HG02798 (cell line): ENCODE measurements at regions not wholly inside any gene's neighbourhood (a gene's known extent, or its start where the extent isn't known, plus 50 kb on each side); places are given as distances from the start of the nearest gene placed in this dataset.

Experiments
- ATAC-seq: cut with Tn5 transposase; IDR thresholded peaks from one replicate; pipeline ENCODE4 v1.9.1; 2021; ENCODE audit warnings: mild to moderate bottlenecking; ENCODE audit not compliant: unreplicated experiment, poor library complexity

GRCh38 chr19:28898249-28898648, 314.7 kb downstream of the UQCRFS1 start:
- ATAC-seq, result no peak

DNA sequence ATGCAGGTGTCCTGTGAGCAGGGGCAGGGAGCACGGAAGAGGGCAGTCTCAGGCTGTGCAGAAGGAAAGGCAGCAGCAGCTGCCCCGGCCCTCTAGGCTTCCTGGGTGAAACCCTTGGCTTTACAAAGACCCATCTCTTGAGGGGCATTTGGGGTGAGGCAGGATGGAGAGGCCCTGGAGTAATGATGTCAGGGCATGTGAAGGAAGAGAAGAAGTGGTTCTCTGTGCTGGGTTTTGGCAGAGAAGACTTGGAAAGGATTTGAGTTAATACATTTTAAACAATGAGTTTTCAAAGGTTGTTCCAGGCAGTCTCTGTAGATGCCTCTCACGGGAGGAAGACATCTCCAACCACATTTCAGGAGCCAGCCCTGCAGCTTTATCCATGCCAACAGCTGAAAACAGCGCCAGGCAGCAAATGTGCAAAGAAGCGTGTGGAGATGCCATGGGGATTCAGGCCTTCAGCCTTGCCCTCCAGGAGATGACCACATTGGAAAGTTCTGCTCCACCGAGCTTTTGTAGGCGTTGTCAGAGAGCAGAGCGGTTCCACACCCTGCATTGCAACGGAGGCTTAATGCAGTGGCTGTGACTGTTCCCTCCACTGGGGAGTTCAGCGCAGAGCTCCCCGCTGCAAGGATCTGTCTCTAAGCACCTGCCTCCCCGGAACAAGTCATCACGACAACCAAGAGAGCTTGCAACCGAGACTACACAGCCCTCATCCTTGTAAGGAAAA, 322.8 kb downstream of the UQCRFS1 start:
- ATAC-seq, result no peak

- ATAC-seq, result no peak
These were observed 324.9 kb downstream of the UQCRFS1 start for GRCh38 chr19:28887920-28888618.

- no peak for ATAC-seq
These were observed 326.2 kb downstream of the UQCRFS1 start for GRCh38 chr19:28886708-28887107.

DNA sequence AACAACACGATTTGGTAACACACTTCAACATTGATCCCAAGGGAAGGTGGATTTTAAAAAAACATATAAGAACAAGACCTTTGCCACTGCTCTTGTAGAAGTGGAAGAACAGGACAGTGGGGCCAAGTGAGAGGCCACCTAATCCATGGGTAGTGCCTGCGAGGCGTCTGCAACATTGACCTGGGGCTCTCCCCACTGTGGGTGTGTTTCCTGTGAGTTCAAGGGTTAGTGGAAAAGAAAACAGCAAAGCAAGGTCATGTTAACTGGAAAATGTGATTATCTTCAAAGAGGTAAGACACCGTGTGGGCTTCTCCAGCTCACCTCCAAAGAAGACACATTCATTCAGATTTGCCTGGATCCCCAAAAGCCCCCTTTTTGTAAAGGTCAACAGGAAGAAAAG, 327.0 kb downstream of the UQCRFS1 start:
- ATAC-seq, result no peak

DNA sequence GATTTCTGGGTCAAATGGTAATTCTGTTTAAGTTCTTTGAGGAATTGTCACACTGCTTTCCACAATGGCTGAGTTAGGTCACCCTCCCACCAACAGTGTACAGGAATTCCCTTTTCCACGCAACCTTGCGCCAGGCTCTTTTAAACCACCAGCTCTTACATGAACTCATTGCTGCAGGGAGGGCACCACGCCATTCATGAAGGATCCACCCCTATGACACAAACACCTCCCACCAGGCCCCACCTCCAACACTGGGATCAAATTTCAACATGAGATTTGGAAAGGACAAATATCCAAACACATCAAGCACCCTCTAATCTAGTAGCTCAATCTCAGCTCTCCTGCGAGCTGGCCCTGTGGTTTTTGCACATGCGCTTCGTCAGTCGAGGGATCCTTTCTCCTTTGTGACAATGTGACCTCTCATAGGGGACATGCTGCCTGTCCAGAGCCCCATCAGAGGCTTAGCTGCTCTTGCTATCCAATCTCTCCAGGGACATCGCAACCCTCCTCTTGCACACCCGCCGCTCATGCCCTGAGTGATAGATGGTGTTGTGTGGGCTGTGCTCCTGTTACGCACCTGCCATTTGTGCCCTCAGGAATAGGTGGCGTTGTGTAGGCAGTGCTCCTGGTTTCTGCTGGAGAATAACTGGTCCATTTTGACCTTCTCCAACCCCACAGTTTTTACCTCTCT, 328.0 kb downstream of the UQCRFS1 start:
- ATAC-seq, result no peak

DNA sequence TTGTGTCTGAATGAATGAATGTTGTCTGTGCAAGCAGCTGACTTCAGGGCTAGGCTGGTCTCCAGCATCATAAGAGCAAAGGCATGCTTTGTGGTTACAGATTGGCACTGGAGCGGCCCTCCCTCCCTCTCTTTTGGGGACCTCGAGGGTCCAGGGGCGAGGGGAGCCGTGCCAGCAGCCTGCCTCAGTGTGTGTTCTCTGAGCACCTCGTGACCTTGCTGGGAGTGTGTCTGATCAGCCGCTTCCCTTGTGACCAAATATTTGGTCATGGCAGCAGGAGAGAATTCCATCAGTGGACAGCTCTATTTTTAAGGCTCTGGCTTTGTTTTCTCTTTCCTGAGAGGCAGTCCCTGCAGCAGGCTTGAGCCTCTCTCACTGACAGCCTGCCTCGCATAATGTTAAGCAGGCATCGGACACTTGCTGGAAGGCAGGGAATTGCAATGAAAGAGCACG, 329.7 kb downstream of the UQCRFS1 start:
- no peak for ATAC-seq

DNA sequence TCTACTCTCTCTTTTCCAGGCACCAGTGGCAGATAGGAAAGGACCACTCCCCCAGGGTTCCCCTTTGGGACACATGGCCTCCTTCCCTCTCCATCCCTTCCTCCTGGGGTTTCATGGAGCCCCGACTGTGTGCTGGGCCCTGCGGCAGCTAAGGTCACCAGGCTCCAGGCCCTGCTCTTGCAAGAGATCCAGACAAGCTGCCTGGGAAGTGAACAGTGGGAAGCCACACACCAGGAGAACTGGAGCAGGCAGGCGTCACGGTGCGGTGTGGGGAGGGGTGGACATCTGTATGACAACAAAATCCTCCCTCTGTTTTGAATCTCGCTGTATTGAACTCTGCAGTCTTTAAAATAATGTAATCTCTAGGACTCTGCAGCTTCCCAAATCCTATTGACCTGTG, 330.1 kb downstream of the UQCRFS1 start:
- ATAC-seq, result no peak

- ATAC-seq, result no peak
These were observed 331.3 kb downstream of the UQCRFS1 start for GRCh38 chr19:28881616-28882015.

- ATAC-seq, result no peak
These were observed 332.1 kb downstream of the UQCRFS1 start for GRCh38 chr19:28880735-28881401.

GRCh38 chr19:28878862-28879566, 333.9 kb downstream of the UQCRFS1 start:
- ATAC-seq, result no peak

- no peak for ATAC-seq
These were observed 336.3 kb downstream of the UQCRFS1 start for GRCh38 chr19:28876609-28877123.

DNA sequence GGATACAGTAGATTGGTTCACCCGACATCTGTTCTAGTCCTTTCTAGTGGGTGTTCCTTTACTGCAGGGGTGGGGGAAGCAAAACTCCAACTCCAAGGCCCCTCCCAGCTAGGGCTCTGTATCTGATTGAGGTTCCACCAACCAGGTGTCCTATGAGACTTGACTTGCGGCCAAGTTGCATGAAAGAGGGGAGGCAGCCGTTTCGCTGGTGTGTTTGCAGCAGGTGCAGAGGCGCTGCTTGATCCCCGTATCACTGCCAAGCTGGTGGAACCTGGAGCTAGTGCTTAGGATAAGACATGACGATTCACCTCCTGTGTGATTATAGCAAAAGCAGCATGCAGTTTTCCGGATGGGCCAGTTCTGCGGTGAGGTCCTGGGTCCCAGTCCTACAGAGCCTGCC, 338.2 kb downstream of the UQCRFS1 start:
- no peak for ATAC-seq

DNA sequence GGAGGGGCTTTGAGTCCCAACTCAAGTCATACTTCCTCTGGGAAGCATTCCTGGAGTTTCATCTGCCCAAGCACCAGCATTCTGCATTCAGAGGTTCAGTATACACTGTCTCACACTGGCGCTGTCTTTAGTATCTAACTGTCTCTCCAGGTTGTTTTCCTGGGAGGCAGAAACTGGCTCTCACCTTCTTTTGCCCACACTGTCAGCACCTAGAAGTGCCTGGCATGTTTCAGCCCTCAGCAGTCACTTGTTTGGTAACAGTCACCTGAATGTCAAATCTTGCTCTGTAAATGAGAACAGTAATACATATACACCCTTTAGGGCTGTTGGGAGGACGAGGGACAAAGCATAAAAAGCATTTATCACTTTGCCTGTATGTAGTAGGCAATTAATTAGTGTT, 339.6 kb downstream of the UQCRFS1 start:
- ATAC-seq, result no peak

DNA sequence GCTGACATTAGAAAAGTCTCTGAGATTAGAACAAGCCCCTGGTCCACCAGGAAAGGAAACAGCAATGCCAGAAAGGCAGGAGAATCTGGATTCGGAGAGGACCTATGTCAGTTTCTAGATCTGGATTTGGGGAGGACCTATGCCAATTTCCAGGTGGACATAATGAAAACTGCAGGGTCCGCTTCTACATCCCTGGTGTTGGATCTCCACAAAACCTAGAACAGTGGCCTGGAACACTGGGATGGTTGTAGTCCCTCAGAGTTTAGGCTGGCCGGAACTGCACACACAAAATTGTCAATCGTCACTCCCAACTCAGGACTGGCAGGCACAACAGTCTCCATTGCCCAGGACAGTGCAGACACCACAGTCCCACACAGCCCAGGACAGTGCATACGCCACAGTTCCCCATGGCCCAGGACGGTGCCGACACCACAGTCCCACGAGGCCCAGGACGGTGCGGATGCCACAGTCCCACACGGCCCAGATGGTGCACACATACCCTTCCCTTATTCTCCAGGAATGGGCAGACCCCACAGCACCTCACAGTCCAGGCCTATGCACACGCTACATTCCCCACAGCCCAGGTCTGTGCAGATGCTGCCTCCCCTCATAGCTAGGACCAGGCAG, 341.7 kb downstream of the UQCRFS1 start:
- ATAC-seq, result no peak

DNA sequence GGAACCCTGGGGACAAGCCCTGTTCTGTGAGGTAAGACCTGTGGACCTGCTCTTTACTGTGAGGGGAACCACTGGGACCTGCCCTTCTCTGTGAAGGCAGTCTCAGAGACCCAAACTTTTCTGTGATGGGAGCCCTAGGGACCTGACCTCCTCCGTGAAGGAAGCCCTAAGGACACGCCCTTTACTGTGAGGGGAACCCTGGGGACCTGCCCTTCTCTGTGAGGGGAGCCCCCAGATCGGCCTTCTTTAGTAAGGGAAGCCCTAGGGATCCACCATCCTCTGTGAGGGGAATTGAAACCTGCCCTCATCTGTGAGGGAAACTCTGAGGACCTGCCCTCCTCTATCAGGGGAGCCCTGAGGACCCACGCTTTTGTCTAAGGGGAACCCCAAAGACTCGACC, 343.5 kb downstream of the UQCRFS1 start:
- ATAC-seq, result no peak

DNA sequence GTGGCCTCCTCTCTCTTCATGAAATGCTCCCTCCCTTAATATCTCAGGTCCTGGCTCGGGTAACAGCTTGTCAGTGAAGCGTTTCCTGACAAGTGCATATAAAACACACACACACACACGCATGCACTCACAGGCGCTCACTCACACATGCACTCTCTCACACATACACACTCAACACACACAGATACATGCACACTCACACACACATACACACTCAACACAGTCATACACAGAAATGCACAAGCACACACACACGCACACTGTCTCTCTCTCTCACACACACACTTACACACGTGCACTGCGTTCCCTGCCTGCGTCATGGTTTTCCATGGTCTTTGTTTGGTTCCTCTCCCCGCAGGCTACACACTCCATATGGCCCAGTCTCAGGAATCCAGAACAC, 344.1 kb downstream of the UQCRFS1 start:
- no peak for ATAC-seq

GRCh38 chr19:28867978-28868377, 345.0 kb downstream of the UQCRFS1 start:
- no peak for ATAC-seq

DNA sequence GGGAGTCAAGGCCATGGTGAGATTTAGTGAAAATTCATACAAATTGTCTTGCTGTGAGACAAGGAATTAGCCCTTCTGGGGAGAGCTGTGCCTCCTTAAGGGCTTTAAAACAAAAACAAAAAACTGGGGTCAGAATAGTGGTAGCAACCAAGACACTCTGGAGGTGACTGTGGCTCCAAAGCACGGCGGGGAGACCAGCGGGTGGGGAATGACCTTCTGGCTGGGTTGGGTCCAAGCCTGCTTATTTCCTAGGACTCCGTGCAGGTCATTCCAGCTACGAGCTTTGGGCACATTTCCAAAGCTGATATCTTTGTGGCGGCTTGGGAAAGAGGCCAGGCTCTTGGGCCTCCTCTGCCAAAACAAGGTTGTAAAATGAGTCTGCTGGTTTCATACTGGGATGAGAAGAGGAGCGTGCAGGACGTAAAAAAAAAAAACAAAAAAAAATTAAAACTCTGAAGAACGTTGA, 348.3 kb downstream of the UQCRFS1 start:
- no peak for ATAC-seq
